ENCODE measurements at regions not wholly inside any gene's neighbourhood (a gene's known extent, or its start where the extent isn't known, plus 50 kb on each side); places are given as distances from the start of the nearest gene placed in this dataset.
"Not testable (repeated sequence)": the region's sequence is repeated elsewhere in the genome, so short reads cannot be mapped to it uniquely, and the experiment has no call there.

DNA sequence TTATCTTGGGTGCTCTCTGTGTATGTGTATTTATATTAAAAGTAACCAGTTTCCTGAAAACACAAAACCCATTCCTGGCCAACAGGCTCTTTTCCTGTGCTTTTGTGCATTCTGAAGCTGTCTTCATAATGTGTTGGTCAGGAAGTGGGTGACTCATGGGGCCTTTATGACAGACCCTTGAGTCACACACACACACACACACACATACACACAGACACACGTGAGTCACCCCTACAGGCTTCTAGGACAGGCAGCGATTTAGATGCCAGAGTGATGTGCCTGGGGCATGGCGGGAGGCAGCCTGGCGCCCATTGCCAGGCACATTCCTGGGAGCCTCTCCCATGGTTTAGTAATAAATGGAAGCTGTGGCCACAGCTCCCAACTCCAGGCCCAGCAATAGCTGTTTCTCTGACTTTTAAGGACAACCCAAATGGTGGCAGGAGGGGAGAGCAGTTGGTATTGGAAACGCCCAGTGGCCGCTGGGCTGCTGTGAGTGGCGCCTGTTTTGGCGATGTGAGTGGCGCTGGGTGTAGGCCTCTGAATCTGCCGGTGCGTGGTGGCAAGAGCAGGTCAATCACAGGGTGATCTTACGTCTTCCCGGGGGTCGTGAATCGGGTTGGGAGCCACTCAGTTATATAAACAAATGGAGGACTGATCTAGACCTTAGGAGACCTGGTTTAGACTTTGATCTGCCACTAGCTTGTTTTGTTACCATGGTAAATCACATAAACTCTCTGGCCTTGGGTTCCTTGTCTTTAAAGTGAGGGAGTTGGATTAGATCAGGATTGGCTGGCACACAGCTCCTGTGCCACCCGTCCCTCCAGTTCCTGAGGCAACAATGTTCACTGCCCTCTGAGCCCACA is 150.7 kb upstream of the DLX2 start:
- Histone ChIP-seq H3K9me3 (replicated peaks; ENCODE audit: control insufficient read depth, low read depth, low read length) (no peaks in the 10 kb centered on the region), H3K27ac (ENCODE audit: low read length) (peak overlapping the region; percentile 82), H3K4me1 (ENCODE audit: control insufficient read depth, insufficient read depth, low read length) (peaks cover 13% of the 10 kb centered on the region), H3K27me3 (ENCODE audit: control insufficient read depth, insufficient read depth, low read length) (no peaks in the 10 kb centered on the region), H3K36me3 (ENCODE audit: control insufficient read depth, insufficient read depth, low read length) (no peaks in the 10 kb centered on the region), H3K4me3 (ENCODE audit: low read length) (no peak overlapping the region)
- peak; percentile 59 for DNase-seq
- WGBS (ENCODE audit: insufficient coverage) = 100% methylated on average over 4 of the region's 16 CpGs

DNA sequence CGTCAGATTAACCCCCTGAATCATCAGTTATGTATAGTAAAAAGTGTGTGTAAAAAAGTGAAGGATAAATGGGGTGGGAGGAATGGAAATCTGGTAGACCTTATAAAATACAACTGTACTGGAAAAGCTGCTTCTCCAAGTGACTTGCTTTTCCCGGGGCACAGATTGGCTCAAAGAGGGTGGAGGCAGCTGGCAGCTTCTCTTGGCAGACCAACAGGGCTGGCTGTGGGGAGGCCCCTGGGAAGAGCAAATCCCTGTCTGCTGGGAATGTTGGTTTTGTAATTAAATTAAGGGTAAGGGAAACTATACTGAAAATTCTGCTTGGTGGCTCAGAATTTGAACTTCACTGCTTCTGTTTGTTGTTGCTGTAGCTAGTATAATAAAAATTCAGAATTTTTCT is 154.2 kb upstream of the DLX2 start:
- WGBS (ENCODE audit: insufficient coverage) = 43% methylated on average over 1 of the region's 2 CpGs
- Histone ChIP-seq H3K27me3 (ENCODE audit: control insufficient read depth, insufficient read depth, low read length) (no peaks in the 10 kb centered on the region), H3K27ac (ENCODE audit: low read length) (no peak overlapping the region), H3K36me3 (ENCODE audit: control insufficient read depth, insufficient read depth, low read length) (no peaks in the 10 kb centered on the region), H3K4me3 (ENCODE audit: low read length) (no peak overlapping the region), H3K9me3 (replicated peaks; ENCODE audit: control insufficient read depth, low read depth, low read length) (no peaks in the 10 kb centered on the region), H3K4me1 (ENCODE audit: control insufficient read depth, insufficient read depth, low read length) (peaks cover 6% of the 10 kb centered on the region)
- peak; percentile 62 for DNase-seq

DNA sequence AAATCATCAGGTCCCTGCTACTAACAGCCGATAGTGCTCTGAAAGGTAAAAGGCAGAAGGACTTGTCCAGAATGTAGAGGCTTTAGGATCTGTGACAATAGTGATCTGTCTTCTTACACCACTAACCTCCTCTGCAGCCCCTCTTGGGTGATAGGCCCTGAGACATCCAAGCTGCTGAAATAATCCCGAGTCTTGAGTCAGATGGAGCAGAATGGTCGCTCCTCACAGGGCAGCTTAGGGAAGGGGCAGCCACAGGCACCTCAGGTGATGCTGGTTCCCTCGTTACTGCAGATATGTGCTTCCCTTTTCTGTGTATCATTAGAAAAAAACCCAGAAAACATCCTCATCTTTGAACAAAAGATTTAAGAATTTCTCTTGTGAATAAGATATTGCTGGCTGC is 157.1 kb upstream of the DLX2 start:
- no peaks in the 10 kb centered on the region for H3K4me1 ChIP-seq (ENCODE audit: control insufficient read depth, insufficient read depth, low read length)
- H3K27ac ChIP-seq (ENCODE audit: low read length) = no peak overlapping the region
- no peak for DNase-seq

DNA sequence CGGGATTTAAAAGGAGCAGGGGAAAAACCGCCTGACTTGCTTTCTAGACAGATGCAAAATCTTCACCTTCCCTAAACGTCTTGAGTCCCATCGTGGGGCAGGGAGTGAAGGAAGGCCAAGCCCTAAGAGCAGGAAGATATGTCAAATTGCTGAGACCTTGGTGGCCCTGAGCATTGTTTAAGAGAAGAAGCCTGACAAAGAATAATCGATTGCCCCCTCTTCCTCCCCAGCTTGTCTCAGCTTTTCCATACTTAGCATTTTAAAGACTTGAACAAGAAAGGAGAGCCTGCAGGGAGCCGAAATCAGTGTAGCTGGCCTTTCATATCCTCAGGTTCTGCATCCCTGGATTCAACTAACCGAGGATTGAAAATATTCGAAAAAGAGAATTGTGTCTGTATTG is 157.6 kb upstream of the DLX2 start:
- WGBS (ENCODE audit: insufficient coverage) = no CpG with 5 or more reads among the region's 8 CpGs
- no peaks in the 10 kb centered on the region for H3K36me3 ChIP-seq (ENCODE audit: control insufficient read depth, insufficient read depth, low read length)
- no peaks in the 10 kb centered on the region for H3K9me3 ChIP-seq (replicated peaks; ENCODE audit: control insufficient read depth, low read depth, low read length)
- no peak overlapping the region for H3K27ac ChIP-seq (ENCODE audit: low read length)
- H3K27me3 ChIP-seq (ENCODE audit: control insufficient read depth, insufficient read depth, low read length) = no peaks in the 10 kb centered on the region
- no peak overlapping the region for H3K4me3 ChIP-seq (ENCODE audit: low read length)
- H3K4me1 ChIP-seq (ENCODE audit: control insufficient read depth, insufficient read depth, low read length) = no peaks in the 10 kb centered on the region
- DNase-seq = no peak

More for the DNA sequence above, 157.1 kb upstream of the DLX2 start:
- Histone ChIP-seq H3K27me3 (ENCODE audit: control insufficient read depth, insufficient read depth, low read length) (no peaks in the 10 kb centered on the region), H3K4me3 (ENCODE audit: low read length) (no peak overlapping the region), H3K9me3 (replicated peaks; ENCODE audit: control insufficient read depth, low read depth, low read length) (no peaks in the 10 kb centered on the region), H3K36me3 (ENCODE audit: control insufficient read depth, insufficient read depth, low read length) (no peaks in the 10 kb centered on the region)
- WGBS (ENCODE audit: insufficient coverage) = no CpG with 5 or more reads among the region's 4 CpGs

GRCh38 chr2:172261292-172261691 is 158.6 kb upstream of the DLX2 start:
- Histone ChIP-seq H3K9me3 (replicated peaks; ENCODE audit: control insufficient read depth, low read depth, low read length) (no peaks in the 10 kb centered on the region), H3K27ac (ENCODE audit: low read length) (no peak overlapping the region), H3K4me1 (ENCODE audit: control insufficient read depth, insufficient read depth, low read length) (no peaks in the 10 kb centered on the region), H3K27me3 (ENCODE audit: control insufficient read depth, insufficient read depth, low read length) (no peaks in the 10 kb centered on the region), H3K4me3 (ENCODE audit: low read length) (no peak overlapping the region), H3K36me3 (ENCODE audit: control insufficient read depth, insufficient read depth, low read length) (no peaks in the 10 kb centered on the region)
- DNase-seq = no peak
- WGBS (ENCODE audit: insufficient coverage) = no CpG with 5 or more reads among the region's 1 CpG

GRCh38 chr2:172262486-172262885 is 159.8 kb upstream of the DLX2 start:
- WGBS (ENCODE audit: insufficient coverage) = 80% methylated on average over 1 of the region's 2 CpGs
- Histone ChIP-seq H3K9me3 (replicated peaks; ENCODE audit: control insufficient read depth, low read depth, low read length) (no peaks in the 10 kb centered on the region), H3K4me1 (ENCODE audit: control insufficient read depth, insufficient read depth, low read length) (no peaks in the 10 kb centered on the region), H3K27me3 (ENCODE audit: control insufficient read depth, insufficient read depth, low read length) (no peaks in the 10 kb centered on the region), H3K4me3 (ENCODE audit: low read length) (no peak overlapping the region), H3K36me3 (ENCODE audit: control insufficient read depth, insufficient read depth, low read length) (no peaks in the 10 kb centered on the region), H3K27ac (ENCODE audit: low read length) (no peak overlapping the region)
- no peak for DNase-seq

GRCh38 chr2:172264820-172265219 is 162.1 kb upstream of the DLX2 start:
- not testable (repeated sequence) for H3K27me3 ChIP-seq (ENCODE audit: control insufficient read depth, insufficient read depth, low read length); H3K9me3 ChIP-seq (replicated peaks; ENCODE audit: control insufficient read depth, low read depth, low read length); H3K4me3 ChIP-seq (ENCODE audit: low read length); DNase-seq; H3K36me3 ChIP-seq (ENCODE audit: control insufficient read depth, insufficient read depth, low read length); H3K27ac ChIP-seq (ENCODE audit: low read length); H3K4me1 ChIP-seq (ENCODE audit: control insufficient read depth, insufficient read depth, low read length)
- WGBS (ENCODE audit: insufficient coverage) = no CpG with 5 or more reads among the region's 2 CpGs

DNA sequence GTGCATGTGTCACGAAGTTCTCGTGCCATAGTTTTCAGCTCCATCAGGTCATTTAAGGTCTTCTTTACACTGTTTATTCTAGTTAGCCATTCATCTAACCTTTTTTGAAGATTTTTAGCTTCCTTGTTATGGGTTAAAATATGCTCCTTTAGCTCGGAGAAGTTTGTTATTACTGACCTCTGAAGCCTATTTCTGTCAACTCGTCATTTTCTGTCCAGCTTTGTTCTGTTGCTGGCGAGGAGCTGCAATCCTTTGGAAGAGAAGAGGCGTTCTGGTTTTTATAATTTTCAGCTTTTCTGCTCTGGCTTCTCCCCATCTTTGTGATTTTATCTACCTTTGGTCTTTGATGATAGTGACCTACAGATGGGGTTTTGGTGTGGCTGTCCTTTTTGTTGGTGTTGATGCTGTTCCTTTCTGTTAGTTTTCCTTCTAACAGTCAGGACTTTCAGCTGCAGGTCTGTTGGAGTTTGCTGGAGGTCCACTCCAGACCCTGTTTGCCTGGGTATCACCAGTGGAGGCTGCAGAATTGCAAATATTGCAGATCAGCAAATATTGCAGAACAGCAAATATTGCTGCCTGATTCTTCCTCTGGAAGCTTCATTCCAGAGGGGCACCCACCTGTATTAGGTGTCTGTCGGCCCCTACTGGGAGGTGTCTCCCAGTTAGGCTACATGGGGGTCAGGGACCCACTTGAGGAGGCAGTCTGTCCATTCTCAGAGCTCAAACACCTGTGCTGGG is 157.7 kb upstream of the ITGA6 start:
- H3K4me1 ChIP-seq (ENCODE audit: control insufficient read depth, insufficient read depth, low read length); H3K4me3 ChIP-seq (ENCODE audit: low read length); DNase-seq; H3K9me3 ChIP-seq (replicated peaks; ENCODE audit: control insufficient read depth, low read depth, low read length); H3K27ac ChIP-seq (ENCODE audit: low read length); H3K36me3 ChIP-seq (ENCODE audit: control insufficient read depth, insufficient read depth, low read length); H3K27me3 ChIP-seq (ENCODE audit: control insufficient read depth, insufficient read depth, low read length): not testable (repeated sequence)
- WGBS (ENCODE audit: insufficient coverage) = 73% methylated on average over 1 of the region's 7 CpGs

- WGBS (ENCODE audit: insufficient coverage) = 65% methylated on average over 6 of the region's 11 CpGs
- no peak overlapping the region for H3K27ac ChIP-seq (ENCODE audit: low read length)
- H3K4me1 ChIP-seq (ENCODE audit: control insufficient read depth, insufficient read depth, low read length) = no peaks in the 10 kb centered on the region
- no peaks in the 10 kb centered on the region for H3K9me3 ChIP-seq (replicated peaks; ENCODE audit: control insufficient read depth, low read depth, low read length)
- H3K36me3 ChIP-seq (ENCODE audit: control insufficient read depth, insufficient read depth, low read length) = no peaks in the 10 kb centered on the region
- H3K4me3 ChIP-seq (ENCODE audit: low read length) = no peak overlapping the region
- H3K27me3 ChIP-seq (ENCODE audit: control insufficient read depth, insufficient read depth, low read length) = no peaks in the 10 kb centered on the region
- no peak for DNase-seq
These were observed 156.9 kb upstream of the ITGA6 start for GRCh38 chr2:172270278-172271079.

All from muscle of leg (tissue), 3 donors.